ENCODE measurements at regions not wholly inside any gene's neighbourhood (a gene's known extent, or its start where the extent isn't known, plus 50 kb on each side); places are given as distances from the start of the nearest gene placed in this dataset.

- TF ChIP-seq CTCF (IDR thresholded peaks at IDR 0.05 in 4 of 5, conservative IDR thresholded peaks at IDR 0.05 in 1 of 5) = no peak
- no peak for TF ChIP-seq POLR2A (IDR thresholded peaks at IDR 0.05)
These were observed 140.3 kb downstream of the TBX18 start for GRCh38 chr6:84623956-84624680.
